NCI-H446 treated with DMSO at 0.1 percent for 48 hours (cell line): ENCODE measurements at regions not wholly inside any gene's neighbourhood (a gene's known extent, or its start where the extent isn't known, plus 50 kb on each side); places are given as distances from the start of the nearest gene placed in this dataset.

Experiments used
- DNase-seq: peaks from one replicate; lab custom pipeline; 2025; lab: John Stamatoyannopoulos, UW

DNA sequence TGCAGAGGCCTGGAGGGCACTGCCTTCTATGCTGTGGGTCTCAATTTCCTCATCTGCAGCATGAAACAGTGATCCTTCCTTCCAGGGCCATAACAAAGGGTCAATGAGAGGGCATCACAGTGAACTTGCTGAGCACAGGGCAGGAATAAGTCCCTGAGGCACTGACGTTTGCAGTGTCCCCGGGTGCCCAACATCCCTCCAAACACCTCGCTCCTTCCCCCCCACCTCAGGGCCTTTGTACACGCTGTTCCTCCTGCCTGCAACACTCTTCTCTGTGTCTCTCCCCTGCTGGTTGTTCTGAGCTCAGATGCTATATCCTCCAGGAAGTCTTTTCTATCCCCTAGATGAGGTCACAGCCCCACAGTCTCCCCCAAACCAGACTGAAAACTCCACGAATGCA is 59.7 kb upstream of the TCF20 start:
- no peak for DNase-seq

DNA sequence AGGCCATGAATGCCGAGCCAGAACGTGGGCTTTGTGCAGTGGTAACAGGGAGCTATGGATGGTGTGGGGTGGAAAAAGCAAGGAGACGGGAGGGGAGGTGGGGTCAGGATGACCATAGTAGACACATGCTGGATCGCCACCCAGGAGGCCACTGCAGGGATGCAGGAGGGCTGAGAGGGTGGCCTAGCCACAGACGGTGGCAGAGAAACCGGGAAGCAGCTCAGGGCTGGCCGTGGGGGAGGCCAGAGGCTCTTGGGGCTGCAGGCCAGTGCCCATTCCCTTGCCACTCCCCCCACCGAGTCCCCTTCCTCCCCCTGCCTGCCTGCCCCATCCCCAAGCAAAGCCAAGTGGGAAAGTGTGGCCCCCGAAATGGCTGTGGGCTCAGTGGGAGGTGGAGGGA is 59.1 kb upstream of the TCF20 start:
- DNase-seq = no peak

DNA sequence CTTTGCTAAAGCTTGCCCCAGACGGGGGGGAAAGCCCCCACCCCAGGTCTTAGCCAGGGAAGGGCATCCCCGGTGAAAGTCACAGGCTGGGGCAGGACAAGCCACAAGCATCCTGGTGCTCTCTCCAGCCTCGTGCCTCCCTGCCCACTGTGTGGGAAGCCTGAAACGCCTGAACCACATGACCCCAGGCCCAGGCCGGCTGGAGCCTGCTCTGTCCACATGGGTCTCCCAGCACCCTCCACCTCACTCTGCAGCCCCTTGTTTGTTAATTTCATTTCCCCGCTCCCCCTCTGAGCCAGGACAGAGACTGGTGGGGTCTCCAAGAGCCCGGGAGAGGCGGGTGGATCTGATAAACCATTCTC is 58.3 kb upstream of the TCF20 start:
- no peak for DNase-seq

DNA sequence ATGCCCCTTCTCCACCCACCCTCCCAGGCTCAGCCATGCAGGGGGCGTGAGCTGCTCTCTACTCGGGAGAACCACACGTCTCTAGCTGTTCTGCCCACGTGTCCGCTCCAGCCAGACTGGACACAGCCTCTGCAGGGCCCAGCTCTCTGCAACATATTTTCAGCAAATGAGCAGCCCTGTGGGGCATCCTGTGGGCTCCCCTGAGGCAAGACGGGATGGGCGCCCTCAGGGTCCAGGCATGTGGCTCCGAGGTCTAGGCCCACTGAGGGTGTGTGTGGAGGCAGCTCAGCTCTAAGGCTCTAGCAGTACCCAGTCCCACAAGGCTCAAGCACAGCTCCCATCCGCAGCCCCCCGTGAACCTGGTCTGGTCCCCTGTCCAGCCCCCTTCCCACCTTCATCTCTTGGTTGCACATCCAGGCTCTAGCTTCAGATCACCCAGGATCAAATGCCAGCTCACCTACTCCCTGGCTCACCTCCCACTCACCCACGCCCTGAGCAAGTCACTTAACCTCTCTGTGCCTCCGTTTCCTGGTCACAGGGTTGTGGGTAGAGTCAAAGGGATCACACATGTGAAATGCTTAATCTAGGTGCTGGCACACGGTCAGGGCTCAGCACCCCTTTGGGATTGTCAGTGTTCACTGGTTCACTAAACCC is 57.8 kb upstream of the TCF20 start:
- no peak for DNase-seq

DNA sequence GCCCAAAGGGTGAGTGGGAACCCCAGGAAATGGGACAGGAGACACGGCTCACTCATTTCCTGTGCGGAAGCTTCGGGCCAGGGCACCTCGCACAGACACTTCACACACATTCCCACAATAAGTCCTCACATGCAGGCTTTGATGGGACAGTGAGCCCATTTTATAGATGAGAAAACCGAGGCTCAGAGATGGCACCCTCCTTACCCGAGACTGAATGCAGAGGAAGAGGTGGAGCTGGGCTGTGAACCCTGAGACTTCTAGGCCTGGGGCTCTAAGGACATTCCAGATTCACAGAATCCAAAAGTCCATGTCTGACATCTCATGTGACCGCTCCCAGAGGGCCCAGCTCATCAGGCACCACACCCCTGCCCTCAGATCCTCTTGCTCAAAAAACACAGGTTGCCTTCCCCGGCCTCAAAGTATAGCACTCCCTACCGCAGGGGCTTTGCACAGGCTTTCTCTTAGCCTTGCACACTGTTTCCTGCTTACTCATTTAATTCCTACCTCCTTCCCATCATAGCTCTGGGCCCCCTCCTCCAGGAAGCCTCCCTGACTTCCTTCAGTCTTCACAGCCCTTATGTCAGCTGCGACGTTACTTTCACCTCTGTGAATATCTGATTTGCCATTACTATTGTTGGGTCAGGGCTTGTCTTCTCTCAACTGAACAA is 57.1 kb upstream of the TCF20 start:
- no peak for DNase-seq

DNA sequence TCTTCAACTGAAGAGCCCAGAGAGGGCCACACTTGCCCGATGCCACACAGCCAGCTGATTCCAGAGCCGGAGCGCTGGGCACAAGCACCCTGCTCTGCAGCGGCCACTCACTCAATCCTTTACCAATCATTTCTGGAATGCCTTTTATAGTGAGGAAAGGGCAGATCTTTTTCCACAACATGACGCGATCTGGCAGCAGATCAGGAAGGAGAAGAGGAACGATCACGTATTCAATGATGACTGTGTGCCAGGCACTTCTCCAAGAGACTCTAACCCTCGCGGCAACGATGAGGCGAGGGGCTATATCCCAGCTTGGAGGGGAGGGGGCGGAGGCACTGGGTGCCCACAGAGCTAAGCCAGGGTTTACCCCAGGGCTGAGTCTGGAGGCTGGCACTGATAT is 56.3 kb upstream of the TCF20 start:
- no peak for DNase-seq

DNA sequence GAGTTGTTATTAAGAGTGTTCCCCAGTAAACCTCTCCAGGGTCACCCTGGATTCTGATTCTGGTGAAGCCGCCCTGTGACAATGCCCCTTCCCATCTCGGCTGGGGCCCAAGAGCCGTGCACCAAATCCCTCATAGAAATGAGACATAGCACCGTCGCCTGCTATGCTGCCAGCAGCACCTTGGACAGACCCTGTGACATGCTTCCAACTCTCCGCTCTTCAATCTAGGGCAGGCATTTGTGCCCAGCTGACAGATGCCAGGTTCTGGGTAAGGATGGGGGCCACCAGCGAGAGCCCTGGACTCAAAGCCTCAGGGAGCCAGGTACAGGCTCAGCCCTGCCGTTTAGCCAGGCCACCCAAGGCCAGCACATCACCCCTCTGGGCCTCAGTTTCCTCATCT is 55.8 kb upstream of the TCF20 start:
- DNase-seq = no peak

DNA sequence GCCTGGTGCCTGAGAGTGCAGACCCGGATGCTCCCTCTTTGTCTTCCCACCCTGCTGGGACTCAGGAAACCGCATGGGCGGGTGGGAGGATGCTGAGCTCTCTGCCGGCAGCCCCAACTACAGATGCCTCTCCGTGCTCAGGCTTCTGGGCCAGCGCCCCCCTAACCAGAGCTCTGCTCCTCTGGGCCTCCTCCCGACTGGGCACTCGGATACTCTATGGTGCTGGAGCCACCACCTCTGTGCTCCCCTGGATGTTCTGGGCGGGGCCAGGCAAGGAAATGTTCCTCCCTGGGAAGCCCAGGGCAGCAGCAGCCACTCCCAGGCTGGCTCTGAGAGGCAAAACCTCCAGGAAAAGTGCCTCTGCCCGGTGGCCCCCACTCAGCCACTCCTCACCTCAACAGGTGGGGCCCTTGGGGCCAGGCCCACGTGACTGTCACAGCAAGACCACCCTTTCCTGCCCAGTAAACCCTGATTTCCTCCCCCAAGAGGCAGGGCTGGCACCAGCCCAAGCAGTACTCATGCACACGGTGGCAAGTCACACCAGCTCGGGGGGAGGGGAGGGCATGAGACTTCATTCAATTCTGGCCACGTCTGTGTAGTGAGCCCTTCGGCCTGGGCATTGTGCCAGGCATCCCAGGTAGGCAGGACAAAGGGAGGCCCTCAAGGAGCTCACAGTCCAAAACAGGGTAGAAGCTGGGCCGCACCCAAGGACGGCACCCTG is 54.7 kb upstream of the TCF20 start:
- no peak for DNase-seq

DNA sequence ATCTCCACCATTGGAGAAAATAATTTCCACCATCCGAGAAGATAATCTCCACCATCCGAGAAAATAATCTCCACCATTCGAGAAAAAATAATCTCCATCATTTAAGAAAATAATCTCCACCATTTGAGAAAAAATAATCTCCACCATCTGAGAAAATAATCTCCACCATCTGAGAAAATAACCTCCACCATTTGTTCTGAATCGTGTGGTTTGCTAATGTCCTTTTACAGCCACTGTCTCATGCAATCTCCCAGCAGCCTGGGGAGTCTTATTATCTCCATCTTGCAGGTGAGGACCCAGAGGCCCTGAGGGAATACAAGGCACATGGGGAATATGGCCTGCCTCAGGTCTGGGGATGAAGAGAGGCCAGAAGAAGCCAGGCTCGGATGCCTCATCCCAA is 54.1 kb upstream of the TCF20 start:
- DNase-seq = no peak

DNA sequence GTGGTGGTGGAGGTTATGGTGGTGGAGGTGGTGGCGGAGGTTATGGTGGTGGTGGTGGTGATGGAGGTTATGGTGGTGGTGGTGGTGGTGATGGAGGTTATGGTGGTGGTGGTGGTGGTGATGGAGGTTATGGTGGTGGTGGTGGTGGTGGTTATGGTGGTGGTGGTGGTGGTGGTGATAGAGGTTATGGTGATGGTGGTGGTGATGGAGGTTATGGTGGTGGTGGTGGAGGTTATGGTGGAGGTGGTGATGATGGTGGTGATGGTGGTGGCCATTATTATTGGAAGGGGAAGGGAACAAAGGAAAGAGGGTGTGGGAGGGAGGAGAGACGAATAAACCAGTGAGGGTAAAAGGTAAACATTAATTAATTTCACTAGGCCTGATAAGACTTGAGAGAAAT is 53.5 kb upstream of the TCF20 start:
- DNase-seq = no peak

DNA sequence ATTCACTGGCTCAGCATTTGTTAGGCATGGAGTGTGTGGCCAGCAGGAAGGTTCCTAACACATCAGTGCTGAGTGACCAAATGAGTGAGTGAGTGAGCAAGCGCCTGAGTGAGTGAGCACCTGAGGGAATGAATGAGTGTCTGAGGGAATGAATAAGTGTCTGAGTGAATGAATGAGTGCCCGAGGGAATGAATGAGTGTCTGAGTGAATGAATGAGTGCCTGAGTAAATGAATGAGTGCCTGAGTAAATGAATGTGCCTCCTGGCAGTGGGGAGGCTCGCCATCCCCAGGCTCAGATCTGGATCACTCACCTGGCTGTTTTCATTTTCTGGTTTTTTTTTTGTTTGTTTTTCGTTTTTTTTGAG is 52.1 kb upstream of the TCF20 start:
- DNase-seq = no peak

DNA sequence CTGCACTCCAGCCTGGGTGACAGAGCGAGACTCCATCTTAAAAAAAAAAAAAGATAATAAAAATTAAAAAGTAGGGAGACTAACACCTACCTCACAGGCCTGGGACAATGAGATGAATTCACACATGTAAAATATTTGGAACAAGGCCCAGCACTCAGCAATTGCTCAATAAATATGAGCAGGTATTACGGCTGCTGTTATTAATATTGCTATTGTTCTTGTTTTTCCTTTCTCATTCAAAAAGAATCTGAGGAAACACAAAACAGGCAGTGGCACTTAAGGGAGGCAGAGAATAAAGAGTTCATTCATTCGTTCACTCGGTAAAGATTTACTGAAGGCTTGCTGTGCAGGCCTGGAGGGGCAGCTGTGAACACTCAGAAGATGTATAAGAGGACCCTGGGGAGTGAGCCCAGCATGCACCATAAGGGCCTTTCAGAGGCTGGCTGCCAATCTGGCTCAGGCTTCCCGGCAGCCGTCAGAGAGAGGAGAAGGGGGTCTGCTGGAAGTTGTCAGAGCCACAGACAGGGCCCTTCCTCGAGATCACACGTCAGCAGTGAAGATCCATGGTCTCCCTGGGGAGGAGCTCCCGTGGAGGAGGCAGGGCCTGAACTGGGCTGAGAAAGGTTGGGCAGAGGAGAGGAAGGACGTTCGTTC is 51.6 kb upstream of the TCF20 start:
- peak; percentile 90 for DNase-seq

DNA sequence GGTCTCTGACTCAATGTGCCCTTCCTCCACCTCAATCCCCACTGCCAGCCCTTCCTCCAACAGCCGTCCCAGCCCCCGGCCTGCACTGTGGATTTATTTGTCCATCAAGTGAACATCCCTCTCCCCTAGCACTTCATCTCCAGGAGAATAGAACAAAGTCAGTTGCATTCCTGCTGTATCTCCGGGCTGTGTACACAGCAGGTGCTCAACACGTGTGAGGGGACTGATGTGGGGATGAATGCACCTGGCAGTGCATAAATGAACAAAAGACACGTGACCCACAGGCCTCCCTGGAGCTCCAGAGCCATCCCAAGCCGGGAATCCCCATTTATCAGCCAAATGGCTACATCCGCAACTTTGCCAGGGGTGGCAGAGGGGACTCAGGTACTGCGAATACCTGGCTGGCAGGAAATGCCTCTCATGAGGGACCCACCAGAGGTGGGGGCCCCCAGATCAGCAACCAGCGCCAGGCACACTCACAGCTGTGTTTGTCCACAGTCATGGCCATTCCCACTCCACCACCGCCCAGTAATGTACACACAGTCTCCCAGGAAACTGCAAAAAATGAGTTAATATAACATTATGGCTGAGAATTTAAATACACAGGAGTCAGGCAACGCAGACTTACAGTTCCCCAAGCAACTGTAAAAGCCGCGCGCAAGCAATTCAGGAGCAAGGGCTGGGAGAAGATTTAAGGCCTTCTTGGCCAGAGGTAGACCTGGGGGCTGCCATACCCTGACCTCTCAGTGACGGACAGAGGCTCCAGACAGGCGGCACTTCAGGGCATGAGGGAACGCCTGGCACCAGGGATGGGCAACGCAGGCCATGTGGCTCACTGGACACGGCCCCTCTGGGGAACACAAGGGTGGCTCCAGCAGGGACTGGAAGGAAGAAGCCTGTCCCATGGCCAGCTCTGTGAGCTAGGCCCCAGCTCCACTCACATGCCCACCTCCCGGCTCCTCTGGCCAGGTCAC is 50.3 kb upstream of the TCF20 start:
- DNase-seq = no peak
